ENCODE measurements at regions not wholly inside any gene's neighbourhood (a gene's known extent, or its start where the extent isn't known, plus 50 kb on each side); places are given as distances from the start of the nearest gene placed in this dataset.

GRCh38 chr13:57558051-57558467, 73.5 kb upstream of the PCDH17 start:
- peak; percentile 17 for TF ChIP-seq CTCF (IDR thresholded peaks at IDR 0.05; ENCODE audit: insufficient read depth, low read length, severe bottlenecking)
- no peak overlapping the region for H3K4me3 ChIP-seq (ENCODE audit: low read depth, low read length)
- DNase-seq (ENCODE audit: low read depth) (peak; percentile 25), FAIRE-seq (no peak)
- H3K27me3 ChIP-seq (ENCODE audit: control insufficient read depth, insufficient read depth, low read length), result no peaks in the 10 kb centered on the region
- no peaks in the 10 kb centered on the region for H3K36me3 ChIP-seq (ENCODE audit: control insufficient read depth, insufficient read depth, low read length)

- H3K36me3 ChIP-seq (ENCODE audit: control insufficient read depth, insufficient read depth, low read length), result no peaks in the 10 kb centered on the region
- TF ChIP-seq CTCF (IDR thresholded peaks at IDR 0.05; ENCODE audit: insufficient read depth, low read length, severe bottlenecking), result no peak
- H3K4me3 ChIP-seq (ENCODE audit: low read depth, low read length), result no peak overlapping the region
- no peaks in the 10 kb centered on the region for H3K27me3 ChIP-seq (ENCODE audit: control insufficient read depth, insufficient read depth, low read length)
- FAIRE-seq, result no peak
- DNase-seq (ENCODE audit: low read depth), result no peak
These were observed 62.7 kb upstream of the PCDH17 start for GRCh38 chr13:57568865-57569264.

- Histone ChIP-seq H3K36me3 (ENCODE audit: control insufficient read depth, insufficient read depth, low read length) (no peaks in the 10 kb centered on the region), H3K4me3 (ENCODE audit: low read depth, low read length) (no peak overlapping the region), H3K27me3 (ENCODE audit: control insufficient read depth, insufficient read depth, low read length) (no peaks in the 10 kb centered on the region)
- no peak for DNase-seq (ENCODE audit: low read depth)
- no peak for TF ChIP-seq CTCF (IDR thresholded peaks at IDR 0.05; ENCODE audit: insufficient read depth, low read length, severe bottlenecking)
- FAIRE-seq, result no peak
These were observed 61.6 kb upstream of the PCDH17 start for GRCh38 chr13:57569986-57570385.
